Activated CD4-positive, alpha-beta T cell treated with anti-CD3 and anti-CD28 coated beads, Interleukin-2, amount 50 U/mL, for 48 hours (primary cell): ENCODE measurements at regions not wholly inside any gene's neighbourhood (a gene's known extent, or its start where the extent isn't known, plus 50 kb on each side); places are given as distances from the start of the nearest gene placed in this dataset.

Source experiments
- DNase-seq, 2 experiments: peaks; one replicate each; pipeline ENCODE4 v3.0.0-alpha.2; 2020

DNA sequence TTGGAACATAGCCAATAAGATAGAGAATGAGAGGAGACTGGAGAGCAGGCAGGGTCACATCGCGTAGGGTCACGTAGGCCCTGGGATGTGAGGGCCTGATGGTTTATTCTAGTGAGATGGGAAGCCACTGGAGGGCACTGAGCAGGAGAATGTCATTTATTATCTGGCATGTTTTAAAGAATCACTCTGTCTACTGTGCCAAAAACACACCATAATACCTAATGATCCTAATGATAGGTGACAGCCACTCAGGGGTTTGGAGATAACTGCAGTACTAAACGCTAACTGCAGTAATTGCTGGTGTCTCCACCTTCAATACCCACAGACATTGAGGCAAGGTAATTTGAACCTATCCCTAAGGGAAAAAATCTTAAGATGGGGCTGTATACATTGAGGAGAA, 185.4 kb downstream of the TTLL7 start:
- DNase-seq = no peak

DNA sequence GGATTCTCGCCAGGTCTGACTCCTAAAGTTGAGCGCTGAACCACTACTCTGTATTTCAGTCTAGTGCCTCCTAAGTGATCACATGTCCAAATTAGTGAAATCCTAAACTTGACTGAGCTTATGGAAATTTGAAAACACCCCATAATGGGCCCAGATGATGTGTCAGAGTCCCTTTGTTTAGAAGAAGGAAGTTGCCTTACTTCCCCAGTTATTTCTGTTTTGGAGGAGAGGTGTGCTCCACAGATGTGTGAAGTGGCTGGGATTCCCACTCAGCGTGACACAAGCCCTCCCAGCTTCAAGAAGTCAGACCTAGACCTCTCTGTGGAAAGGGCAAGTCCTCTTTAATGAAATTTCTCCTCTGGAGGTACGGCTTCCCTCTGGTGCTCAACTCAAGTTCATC, 188.8 kb downstream of the TTLL7 start:
- no peak for DNase-seq

DNA sequence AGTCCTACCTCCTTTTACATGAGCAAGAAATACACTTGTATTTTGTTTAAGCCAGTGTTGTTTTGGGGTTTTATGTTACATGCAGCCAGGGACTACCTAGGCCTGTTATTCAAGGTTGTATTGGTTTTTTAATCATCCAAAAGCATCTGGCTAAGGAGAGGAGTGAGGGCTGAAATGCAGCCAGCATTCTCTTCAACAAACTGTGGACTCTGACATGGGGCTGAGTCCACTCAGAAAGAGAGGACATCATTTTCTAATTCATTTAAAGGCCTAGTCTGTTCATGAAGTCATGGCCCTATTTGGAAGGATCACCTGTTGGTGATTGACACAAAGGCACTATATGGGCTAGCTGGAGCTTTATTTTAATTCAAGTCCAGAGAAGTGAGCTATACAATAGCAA, 190.4 kb downstream of the TTLL7 start:
- DNase-seq = no peak

DNA sequence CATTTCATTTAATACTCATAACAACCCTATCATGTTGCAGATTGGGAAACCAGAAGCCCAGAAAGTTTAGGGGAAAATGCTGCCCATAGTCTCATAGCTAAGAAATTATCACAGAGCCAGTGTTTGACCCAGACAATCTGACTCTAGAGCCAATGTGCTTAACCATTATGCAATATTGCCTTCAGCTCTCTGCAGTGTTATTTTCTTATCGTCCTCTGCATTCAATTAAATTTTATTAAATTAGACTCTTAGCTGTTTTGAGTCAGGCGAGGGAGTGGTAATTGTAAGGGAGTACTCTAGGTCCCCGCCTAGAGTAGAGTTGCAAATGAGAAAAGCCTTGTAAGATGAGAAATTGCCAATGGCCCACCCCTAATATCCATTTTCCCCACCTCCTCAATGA, 191.1 kb downstream of the TTLL7 start:
- no peak for DNase-seq

- DNase-seq = no peak
Observed at GRCh38 chr1:83807231-83807630, 191.7 kb downstream of the TTLL7 start.

- DNase-seq = no peak
Observed at GRCh38 chr1:83805921-83806320, 193.0 kb downstream of the TTLL7 start.

- DNase-seq = no peak
Observed at GRCh38 chr1:83802460-83803152, 196.3 kb downstream of the TTLL7 start.

GRCh38 chr1:83802023-83802422, 196.9 kb downstream of the TTLL7 start:
- DNase-seq = no peak

DNA sequence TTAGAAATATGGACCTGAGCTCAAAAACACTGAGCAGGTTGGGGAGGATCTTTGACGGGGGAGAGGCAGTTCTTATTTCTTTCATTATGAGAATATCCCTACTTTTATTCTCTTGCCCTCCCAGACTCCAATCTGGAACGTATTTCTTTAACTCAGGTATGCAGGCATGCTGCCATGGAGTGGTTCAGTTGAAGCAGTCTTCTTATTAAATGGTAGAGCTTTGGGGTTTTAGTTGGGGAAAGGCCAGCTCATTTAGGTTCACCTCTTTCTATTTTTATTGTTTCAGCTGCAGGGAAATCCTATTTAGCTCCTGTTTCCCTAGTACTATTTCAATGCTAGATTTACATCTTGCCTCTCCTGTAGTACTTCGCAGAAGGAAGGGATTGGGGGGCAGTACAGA, 198.9 kb downstream of the TTLL7 start:
- DNase-seq = no peak

DNA sequence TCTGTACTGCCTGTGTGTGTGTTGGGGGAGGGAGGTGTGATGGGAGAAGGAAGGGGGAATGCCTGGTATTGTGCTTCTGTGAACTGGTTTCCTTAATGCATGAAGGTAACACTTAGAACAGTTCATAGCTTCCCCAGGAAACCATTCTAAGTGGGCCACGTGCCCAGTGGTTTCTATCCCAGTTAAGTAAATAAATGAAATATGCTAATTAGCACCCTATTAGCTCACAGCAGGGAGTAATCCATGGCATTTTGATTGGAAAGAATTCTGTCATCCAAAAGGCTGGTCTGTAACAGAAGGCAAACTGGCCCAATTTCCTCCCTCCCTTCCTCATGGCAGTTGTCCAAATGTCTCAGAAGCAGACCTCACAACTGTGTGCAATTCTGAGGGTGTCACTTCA, 199.3 kb downstream of the TTLL7 start:
- no peak for DNase-seq

DNA sequence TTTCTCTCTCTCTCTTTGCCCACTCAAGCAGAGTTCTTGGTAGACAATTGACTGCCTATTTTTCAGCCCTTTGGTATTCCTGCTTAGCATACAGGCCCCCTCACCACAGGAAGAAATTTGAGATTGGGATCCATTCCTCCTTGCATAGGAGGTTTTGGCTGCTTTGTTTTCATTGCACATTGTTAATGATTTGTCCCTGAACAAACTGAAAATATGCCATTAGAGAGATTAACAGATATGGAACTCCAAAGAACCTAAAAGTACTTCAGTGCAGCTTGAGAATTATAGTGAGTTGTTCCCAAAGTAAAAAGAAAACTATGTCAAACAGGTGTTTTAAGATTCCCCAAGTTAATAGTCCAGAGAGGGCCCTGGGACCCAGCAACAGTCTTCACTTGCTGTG, 200.0 kb downstream of the TTLL7 start:
- no peak for DNase-seq

- DNase-seq = no peak
Observed at GRCh38 chr1:83796409-83796808, 202.5 kb downstream of the TTLL7 start.

DNA sequence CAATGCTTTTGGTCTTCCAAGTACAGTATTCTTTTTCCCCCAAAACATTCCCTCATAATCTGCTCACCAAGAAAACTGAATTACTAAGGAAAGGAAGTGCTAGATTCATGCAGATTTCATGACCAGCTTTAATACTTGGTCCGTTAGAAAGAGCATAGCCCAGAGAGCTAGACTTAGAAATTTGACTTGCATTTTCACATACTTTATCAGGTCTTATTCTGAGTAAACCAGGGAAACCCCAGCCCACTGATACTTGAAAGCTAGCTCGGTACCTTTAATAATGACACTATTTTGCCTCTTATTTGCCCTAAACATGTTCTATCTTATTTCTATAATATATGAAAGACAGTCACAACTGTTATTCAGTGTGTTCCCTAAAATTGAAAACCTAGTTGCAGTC, 204.5 kb downstream of the TTLL7 start:
- DNase-seq = no peak

DNA sequence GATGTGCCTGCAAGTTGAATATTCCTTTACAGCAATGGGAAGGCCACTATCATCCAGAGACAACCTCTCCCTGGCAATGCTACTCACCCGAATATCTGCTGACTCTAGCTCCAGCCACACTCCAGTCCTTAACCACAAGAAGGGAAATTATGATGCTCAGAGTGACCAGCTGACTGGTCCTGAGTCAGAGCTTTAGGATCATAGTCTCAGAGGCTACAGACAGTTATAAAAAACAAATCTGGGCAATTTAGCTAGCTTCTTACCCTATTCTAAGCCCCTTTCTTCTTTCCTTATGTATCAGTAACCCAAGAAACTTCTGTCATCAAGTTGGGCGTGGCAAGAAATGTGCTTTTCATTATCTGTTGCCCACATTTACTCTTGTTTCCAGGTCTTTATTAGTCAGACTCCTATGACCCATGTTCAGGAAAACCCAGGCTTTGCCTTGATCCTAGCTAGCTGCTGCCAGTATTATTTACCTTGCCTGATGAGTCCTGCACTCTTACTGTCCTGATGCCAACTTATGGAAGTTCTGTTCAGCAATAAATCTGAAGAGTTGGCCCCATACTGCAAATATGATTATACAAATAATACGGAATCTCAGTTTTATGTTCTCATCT, 207.0 kb downstream of the TTLL7 start:
- no peak for DNase-seq

DNA sequence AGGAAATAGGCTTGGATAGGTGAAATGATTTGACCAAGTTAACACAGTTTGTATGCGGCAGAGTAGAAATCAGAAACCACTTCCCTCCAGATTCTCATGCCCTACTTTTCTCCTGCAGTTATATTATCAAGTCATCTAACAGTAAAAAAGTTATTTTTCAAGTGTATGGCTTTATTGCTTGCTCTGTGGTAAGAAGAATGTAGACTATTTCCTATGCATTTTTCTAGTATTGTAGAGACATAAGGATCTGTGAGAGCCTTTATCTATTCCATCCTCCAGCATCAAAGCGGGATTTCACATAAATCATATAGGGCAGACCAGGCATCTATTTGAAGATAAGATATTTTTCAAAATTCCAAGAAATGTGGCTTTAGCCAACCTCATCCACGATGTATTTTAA, 208.5 kb downstream of the TTLL7 start:
- no peak for DNase-seq

DNA sequence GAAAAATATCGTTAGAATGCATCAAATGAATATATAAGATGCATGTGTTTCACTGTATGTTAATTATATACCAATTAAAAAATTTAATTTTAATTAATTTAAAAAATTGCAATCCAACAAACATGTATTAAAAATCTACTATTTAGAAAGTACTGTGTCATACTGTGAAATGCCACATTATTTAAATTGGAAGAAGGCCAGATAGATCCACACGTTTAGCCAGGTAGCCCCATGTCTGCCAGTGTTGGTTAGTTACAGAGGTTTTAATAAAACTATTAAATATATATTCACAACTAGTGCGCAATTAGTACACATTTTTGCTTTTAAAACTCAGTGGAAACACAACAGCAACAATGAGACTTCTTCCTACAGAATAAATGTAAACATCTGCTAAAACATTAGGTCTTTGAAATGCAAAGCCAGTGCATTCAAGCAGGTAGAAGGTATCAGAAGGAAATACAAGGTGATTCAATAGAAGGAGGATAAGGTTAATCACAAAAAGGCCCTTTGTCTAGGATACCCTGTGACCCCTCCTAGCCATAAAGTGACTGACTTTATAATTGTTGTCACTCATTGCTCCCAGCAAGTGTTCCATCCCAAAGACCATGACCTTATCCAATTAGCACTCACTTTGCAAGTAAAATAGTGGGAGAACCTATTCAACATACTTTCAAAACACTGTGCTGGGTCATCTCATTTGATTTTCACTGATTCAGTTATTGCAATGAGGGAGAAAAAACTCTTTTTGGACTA, 211.5 kb downstream of the TTLL7 start:
- no peak for DNase-seq

DNA sequence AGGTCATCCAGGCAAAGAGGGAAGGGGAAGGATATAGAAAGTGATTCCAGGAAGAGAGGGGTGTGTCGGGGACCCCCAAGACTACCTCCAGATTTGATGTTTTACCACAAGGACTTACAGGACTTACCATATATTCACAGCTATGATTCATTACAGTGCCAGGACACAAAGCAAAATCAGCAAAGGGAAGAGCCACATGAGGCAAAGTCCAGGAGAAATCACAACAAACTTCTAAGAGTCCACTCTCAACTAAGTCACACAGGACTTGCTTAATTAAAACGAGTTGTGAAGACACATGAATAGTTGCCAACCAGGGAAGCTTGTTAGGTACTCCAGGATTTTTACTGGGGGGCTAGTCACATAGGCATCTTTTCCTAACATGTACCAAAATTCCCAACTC, 217.3 kb downstream of the TTLL7 start:
- no peak for DNase-seq

DNA sequence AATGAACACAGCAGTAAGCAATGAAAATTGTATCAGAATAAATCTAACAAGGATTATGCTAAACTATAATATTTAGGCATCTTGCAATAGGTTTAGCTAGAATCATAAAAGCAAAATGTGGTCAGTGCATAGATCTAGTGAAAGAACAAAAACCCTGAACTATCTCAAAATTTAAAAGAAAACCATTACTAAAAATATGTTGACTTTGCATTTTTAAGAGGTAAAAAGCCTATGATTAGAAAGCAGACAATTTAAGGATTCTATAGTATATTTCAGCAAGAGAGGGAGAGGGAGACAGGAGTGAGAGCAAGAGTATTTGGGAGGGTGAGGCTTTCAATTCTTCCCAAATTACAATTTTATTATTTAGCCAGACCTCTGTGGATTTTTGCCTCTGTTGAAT, 219.4 kb downstream of the TTLL7 start:
- no peak for DNase-seq

- DNase-seq = no peak
Observed at GRCh38 chr1:83777758-83778101, 221.2 kb downstream of the TTLL7 start.

- no peak for DNase-seq
Observed at GRCh38 chr1:83776913-83777757, 221.8 kb downstream of the TTLL7 start.

- DNase-seq = no peak
Observed at GRCh38 chr1:83775977-83776603, 222.8 kb downstream of the TTLL7 start.

DNA sequence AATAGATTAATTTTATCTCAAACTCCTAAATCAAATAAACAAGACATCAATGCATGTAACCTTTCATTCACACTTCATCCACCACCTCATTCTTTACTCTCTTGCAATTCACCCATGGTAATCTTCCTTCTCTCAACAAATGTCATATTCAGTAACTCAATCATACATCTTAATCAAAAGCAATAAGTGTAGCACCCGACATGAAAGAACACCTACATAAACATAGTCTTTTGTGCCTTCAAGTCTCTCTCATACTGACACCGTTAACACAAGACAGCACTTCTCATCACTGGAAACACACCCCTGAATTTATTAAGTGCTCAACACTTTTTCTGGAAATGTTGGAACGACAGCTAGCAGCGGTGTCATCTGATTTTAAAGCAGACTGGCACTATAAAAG, 225.9 kb downstream of the TTLL7 start:
- no peak for DNase-seq

- DNase-seq = no peak
Observed at GRCh38 chr1:83770319-83770661, 228.6 kb downstream of the TTLL7 start.
